Activated T-cell treated with anti-CD3 and anti-CD28 coated beads for 48 hours (primary cell): ENCODE measurements at regions not wholly inside any gene's neighbourhood (a gene's known extent, or its start where the extent isn't known, plus 50 kb on each side); places are given as distances from the start of the nearest gene placed in this dataset.
A peak's percentile ranks its signal among the peaks of the same experiment; 100 is the strongest.

ENCODE experiments used
- DNase-seq: peaks from one replicate; pipeline ENCODE4 v3.0.0-alpha.2; 2020; ENCODE audit warnings: low read depth

- no peak for DNase-seq
These were observed 266.1 kb upstream of the SIX2 start for GRCh38 chr2:45275242-45275805.

- DNase-seq = no peak
These were observed 265.1 kb upstream of the SIX2 start for GRCh38 chr2:45274250-45274926.

- no peak for DNase-seq
These were observed 264.4 kb upstream of the SIX2 start for GRCh38 chr2:45273412-45274249.

- DNase-seq = no peak
These were observed 263.5 kb upstream of the SIX2 start for GRCh38 chr2:45272549-45273265.

GRCh38 chr2:45269149-45269793 lies 260.0 kb upstream of the SIX2 start:
- DNase-seq = no peak

- no peak for DNase-seq
These were observed 259.4 kb upstream of the SIX2 start for GRCh38 chr2:45268631-45269030.

DNA sequence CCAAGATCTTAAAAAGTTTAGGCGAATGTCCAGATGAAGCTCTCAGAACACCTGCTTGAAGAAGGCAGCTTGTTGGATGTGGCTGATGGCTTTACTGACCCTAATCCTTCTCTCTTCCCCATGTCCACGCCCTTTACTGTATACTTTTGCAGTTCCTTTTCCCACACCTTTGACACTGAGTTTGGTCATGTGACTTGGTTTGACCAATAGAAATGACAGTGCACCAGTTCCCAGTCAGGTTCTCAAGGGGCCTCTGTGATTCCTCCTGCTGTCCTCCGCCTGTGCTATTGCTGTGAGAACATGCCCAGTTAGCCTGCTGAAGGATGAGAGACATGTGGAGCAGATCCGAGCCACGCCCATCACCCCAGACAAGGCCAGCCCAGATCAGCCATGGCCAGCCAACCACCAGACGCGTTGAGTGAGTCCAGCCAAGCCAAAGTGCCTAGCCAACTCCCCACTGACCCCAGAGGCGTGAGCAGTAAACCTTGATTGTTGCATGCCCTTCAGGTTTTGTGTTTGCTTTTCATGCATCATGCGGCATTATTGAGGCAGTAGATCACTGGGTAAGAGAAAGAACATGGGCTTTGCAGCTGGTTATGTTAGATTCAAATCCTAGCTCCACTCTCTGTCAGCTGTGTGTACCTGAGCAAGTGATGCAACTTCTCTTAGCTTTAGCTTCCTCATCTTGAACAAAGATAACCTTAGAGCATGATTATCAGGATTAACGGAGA lies 258.0 kb upstream of the SIX2 start:
- no peak for DNase-seq

DNA sequence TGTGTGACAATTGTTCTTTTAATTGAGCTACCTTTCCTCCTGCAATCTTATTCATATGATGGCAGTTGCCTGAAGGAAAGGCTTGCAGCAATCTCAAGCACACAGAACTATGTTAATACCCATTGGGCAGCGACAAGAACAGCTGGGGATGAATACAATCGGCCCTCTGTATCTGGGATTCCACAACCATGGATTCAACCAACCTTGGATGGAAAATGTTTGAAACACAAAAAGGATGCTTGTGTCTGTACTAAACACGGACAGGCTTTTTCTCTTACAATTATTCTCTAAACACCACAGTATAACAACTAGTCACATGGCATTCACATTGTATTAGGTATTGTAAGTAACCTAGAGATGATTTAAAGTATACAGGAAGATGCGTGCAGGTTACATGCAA lies 256.1 kb upstream of the SIX2 start:
- no peak for DNase-seq

- DNase-seq = peak; percentile 9
These were observed 255.3 kb upstream of the SIX2 start for GRCh38 chr2:45264227-45265225.

DNA sequence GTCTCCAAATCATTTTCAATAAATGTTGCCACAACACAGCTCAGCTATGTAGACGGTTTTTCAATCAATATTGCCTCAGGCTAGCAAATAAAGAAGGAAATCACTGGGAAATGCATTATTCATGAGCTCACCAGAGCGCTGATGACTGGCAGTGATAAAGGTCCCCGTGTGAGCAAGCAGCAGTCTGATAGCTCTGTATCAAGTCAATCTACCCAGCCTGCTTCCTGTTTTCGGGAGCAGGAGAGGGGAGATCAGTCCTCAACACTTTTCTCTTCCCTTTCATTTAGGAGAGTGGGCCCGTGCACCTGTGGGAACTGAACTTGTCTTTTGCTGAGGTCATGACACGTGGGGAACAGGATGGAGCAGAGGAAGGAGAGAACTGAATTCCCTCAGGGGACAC lies 253.9 kb upstream of the SIX2 start:
- no peak for DNase-seq

DNA sequence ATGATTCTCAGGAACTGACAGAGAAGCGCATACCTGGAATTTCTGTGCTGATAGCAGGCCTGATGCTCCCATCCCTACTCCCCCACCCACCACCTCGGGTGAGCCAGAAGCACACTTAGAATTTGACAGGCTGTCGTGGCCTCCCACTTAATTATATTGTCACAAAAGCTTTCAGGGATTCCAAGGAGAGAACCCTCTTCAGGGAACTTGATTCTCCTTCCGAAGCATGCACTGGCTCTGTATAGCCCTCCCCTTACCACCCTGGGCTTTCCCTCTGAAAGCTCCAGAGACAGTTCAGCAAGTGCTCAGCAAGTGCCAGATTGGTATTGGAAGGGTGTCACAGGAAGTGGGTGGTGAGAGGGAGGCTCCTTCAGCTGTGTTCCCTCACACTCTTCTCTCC lies 252.5 kb upstream of the SIX2 start:
- no peak for DNase-seq

DNA sequence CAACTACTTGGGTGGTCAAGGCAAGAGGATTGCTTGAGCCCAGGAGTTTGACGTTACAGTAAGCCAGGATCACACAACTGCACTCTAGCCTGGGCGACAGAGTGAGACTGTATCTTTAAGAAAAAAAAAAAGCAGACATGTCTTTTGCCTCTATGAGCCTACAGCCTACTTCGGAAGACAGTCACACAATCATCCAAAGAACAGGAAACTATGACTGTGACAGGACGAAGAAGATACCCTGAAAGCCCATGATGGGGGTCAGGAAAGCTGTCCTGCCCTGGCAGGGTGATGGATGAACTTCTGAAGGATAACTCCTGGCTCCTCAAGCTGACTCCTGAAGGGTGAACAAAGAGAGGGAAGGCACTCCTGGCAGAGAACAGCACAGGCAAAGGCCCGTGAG lies 251.7 kb upstream of the SIX2 start:
- no peak for DNase-seq

DNA sequence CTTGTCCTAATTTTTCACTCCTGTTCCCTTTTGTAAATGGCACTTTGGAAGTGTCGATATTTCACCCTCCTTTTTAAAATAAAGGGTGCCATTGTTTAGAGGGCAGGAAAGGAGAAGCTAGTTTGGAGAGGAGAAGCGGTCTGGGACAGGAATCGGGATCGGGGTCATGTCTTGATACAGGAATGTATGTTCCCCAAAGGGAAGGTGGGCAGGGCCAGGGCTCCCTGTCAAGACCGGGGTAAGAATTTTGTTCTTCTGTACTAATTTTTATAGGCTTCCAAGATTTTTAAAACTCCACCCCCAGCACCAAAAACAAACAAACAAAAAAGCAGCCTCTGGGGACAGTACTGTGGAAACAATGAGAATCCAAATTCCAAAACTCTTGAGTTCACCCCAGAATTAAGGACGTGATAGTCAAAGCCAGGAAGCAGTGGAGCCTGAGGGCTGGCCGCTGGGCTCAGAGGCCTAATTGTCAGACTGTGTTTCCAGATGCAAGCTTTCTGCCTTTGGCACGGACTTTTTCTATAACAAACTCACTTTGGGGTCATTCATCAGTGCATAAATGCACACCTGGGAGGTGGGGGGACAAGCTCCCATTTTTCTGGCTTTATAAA lies 250.4 kb upstream of the SIX2 start:
- no peak for DNase-seq

- no peak for DNase-seq
These were observed 249.9 kb upstream of the SIX2 start for GRCh38 chr2:45259138-45259537.

- DNase-seq = no peak
These were observed 249.1 kb upstream of the SIX2 start for GRCh38 chr2:45258311-45258710.

GRCh38 chr2:45257820-45258219 lies 248.6 kb upstream of the SIX2 start:
- DNase-seq = no peak

DNA sequence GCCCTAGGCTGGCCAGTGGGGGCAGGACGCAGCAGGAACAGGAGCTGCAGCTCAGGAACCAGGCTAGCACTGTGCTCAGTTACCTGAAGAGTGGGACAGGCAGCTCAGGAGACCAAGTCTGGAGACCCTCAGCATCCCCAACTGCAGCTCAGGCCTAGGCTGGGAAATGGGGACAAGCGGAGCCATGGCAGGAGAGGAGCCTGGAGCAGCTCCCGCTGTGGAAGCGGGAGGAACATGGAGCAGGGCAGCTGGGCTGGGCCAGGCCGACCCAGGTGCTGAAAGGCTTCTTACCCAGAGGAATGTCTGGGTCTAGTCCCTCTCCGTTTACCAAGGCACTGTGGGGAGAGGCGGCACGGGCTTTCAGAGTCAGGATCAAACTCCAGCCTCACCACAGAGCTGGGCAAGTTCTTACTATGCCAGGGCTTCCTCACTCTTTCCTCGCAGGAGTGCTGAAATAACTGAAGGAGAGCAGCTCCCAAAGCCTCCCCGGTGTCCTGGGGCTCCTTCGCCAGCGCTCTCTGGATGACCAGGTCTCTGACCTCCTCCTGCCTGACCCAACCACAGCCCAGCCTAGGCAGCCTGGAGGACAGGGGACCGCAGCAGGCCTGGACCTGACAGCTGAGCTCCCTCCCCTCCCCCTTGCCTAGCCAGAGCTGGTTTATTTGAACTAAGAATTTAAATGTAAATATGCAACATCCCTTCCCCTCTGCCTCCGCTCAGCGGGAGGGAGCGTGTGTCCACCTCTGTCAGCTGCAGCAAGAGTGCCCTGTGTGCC lies 247.8 kb upstream of the SIX2 start:
- DNase-seq = no peak

DNA sequence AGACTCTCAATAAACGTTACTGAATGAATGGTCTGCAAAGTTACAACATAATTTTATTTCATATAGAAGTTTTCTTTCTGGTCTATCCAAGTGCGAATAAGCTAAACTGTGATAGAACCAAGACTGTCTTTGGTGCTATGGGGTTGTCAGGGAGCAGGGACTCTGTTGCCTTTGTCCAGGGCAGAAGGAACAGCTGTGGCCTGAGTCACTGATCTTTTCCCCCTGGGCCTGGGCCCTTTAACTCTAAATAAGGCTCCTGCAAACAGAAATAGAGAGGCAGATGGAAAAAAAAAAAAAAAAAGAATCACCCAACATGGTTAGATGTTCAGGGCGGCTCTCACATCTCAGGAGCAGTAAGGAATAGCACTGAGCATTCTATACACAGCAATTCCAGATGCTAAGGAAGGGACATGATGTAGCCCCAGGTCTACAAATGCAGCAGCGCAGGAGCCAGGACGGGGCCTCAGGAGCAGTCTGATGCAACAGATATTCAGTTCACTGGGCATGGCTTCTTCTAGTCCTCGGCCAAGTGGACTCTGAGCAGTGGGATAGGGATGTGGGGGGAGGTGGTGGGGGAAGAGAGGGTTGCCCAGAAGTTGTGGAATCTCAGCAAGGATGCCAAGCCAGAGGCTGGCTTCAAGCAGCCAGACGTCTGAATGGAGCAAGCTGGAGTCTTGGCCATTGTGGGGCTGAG lies 247.1 kb upstream of the SIX2 start:
- no peak for DNase-seq
